ENCODE measurements at regions not wholly inside any gene's neighbourhood (a gene's known extent, or its start where the extent isn't known, plus 50 kb on each side); places are given as distances from the start of the nearest gene placed in this dataset.

GRCh38 chr3:144235489-144235888, 263.9 kb downstream of the DIPK2A start:
- Histone ChIP-seq H3K27ac (no peak overlapping the region), H3K9me3 (no peaks in the 10 kb centered on the region), H3K4me1 (no peaks in the 10 kb centered on the region), H3K36me3 (no peaks in the 10 kb centered on the region), H3K27me3 (no peaks in the 10 kb centered on the region), H3K4me3 (no peak overlapping the region)
- no peak for TF ChIP-seq CTCF (IDR thresholded peaks at IDR 0.05)
- no peak for TF ChIP-seq POLR2AphosphoS5 (IDR thresholded peaks at IDR 0.05)
- TF ChIP-seq POLR2A (IDR thresholded peaks at IDR 0.05), result no peak
- intact Hi-C loops (cut with DNase I; ENCODE audit: low total_unique reads), result no loop called here
- no peak for DNase-seq (ENCODE audit: low spot score in 2 of 2)

GRCh38 chr3:144237351-144237750, 265.7 kb downstream of the DIPK2A start:
- H3K27ac ChIP-seq, result no peak overlapping the region
- H3K4me3 ChIP-seq, result no peak overlapping the region
- intact Hi-C loops (cut with DNase I; ENCODE audit: low total_unique reads), result no loop called here
- no peaks in the 10 kb centered on the region for H3K4me1 ChIP-seq
- no peaks in the 10 kb centered on the region for H3K27me3 ChIP-seq
- DNase-seq (ENCODE audit: low spot score in 2 of 2), result no peak
- H3K9me3 ChIP-seq, result no peaks in the 10 kb centered on the region
- TF ChIP-seq POLR2A (IDR thresholded peaks at IDR 0.05) (no peak), POLR2AphosphoS5 (IDR thresholded peaks at IDR 0.05) (no peak), CTCF (IDR thresholded peaks at IDR 0.05) (no peak)
- no peaks in the 10 kb centered on the region for H3K36me3 ChIP-seq

- no peaks in the 10 kb centered on the region for H3K27me3 ChIP-seq
- intact Hi-C loops (cut with DNase I; ENCODE audit: low total_unique reads), result no loop called here
- DNase-seq (ENCODE audit: low spot score in 2 of 2), result no peak
- H3K9me3 ChIP-seq, result no peaks in the 10 kb centered on the region
- no peaks in the 10 kb centered on the region for H3K36me3 ChIP-seq
- no peak for TF ChIP-seq POLR2AphosphoS5 (IDR thresholded peaks at IDR 0.05)
- no peak for TF ChIP-seq CTCF (IDR thresholded peaks at IDR 0.05)
- TF ChIP-seq POLR2A (IDR thresholded peaks at IDR 0.05), result no peak
- H3K4me1 ChIP-seq, result no peaks in the 10 kb centered on the region
- H3K27ac ChIP-seq, result no peak overlapping the region
- no peak overlapping the region for H3K4me3 ChIP-seq
Observed at GRCh38 chr3:144241404-144241803, 269.8 kb downstream of the DIPK2A start.

- intact Hi-C loops (cut with DNase I; ENCODE audit: low total_unique reads), result no loop called here
Observed at GRCh38 chr3:144242747-144243146, 271.1 kb downstream of the DIPK2A start.

GRCh38 chr3:144244662-144245061, 273.0 kb downstream of the DIPK2A start:
- intact Hi-C loops (cut with DNase I; ENCODE audit: low total_unique reads), result no loop called here
- H3K4me1 ChIP-seq, result no peaks in the 10 kb centered on the region

More at GRCh38 chr3:144242747-144243146, 271.1 kb downstream of the DIPK2A start:
- Histone ChIP-seq H3K9me3 (no peaks in the 10 kb centered on the region), H3K27ac (no peak overlapping the region), H3K27me3 (no peaks in the 10 kb centered on the region), H3K4me1 (no peaks in the 10 kb centered on the region), H3K4me3 (no peak overlapping the region), H3K36me3 (no peaks in the 10 kb centered on the region)
- no peak for DNase-seq (ENCODE audit: low spot score in 2 of 2)
- TF ChIP-seq CTCF (IDR thresholded peaks at IDR 0.05) (no peak), POLR2AphosphoS5 (IDR thresholded peaks at IDR 0.05) (no peak), POLR2A (IDR thresholded peaks at IDR 0.05) (no peak)

GRCh38 chr3:144252896-144253295, 281.3 kb downstream of the DIPK2A start:
- intact Hi-C loops (cut with DNase I; ENCODE audit: low total_unique reads), result no loop called here
- no peak for DNase-seq (ENCODE audit: low spot score in 2 of 2)
- Histone ChIP-seq H3K9me3 (no peaks in the 10 kb centered on the region), H3K36me3 (no peaks in the 10 kb centered on the region), H3K27me3 (no peaks in the 10 kb centered on the region), H3K4me1 (no peaks in the 10 kb centered on the region), H3K4me3 (no peak overlapping the region), H3K27ac (no peak overlapping the region)
- TF ChIP-seq POLR2AphosphoS5 (IDR thresholded peaks at IDR 0.05) (no peak), POLR2A (IDR thresholded peaks at IDR 0.05) (no peak), CTCF (IDR thresholded peaks at IDR 0.05) (no peak)

More at GRCh38 chr3:144244662-144245061, 273.0 kb downstream of the DIPK2A start:
- no peaks in the 10 kb centered on the region for H3K27me3 ChIP-seq
- no peak overlapping the region for H3K27ac ChIP-seq
- TF ChIP-seq POLR2A (IDR thresholded peaks at IDR 0.05), result no peak
- H3K9me3 ChIP-seq, result no peaks in the 10 kb centered on the region
- H3K4me3 ChIP-seq, result no peak overlapping the region
- no peaks in the 10 kb centered on the region for H3K36me3 ChIP-seq
- no peak for DNase-seq (ENCODE audit: low spot score in 2 of 2)

Measured in breast epithelium (tissue), 4 donors.